ENCODE measurements at regions not wholly inside any gene's neighbourhood (a gene's known extent, or its start where the extent isn't known, plus 50 kb on each side); places are given as distances from the start of the nearest gene placed in this dataset.

DNA sequence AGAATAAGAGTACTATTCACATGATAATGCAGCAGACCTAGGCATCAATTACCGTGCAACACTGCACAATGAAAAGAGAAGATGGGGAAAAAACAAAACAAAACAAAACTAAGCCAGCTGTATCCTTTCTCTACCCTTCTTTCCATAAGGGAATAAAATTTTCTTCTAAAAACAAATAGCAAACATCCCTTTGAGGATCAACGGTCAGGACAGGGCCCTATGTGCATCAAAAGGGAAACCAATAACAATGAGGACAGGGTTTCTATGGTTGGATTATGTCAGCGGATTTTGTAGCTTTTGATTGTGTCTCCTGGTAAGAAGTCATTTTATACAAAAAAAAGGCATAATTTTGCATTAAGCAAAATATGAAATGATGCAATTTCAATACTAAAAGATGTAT, 350.3 kb downstream of the SLC6A15 start:
- TF ChIP-seq TARDBP (IDR thresholded peaks at IDR 0.05) (no peak), L3MBTL2 (conservative IDR thresholded peaks at IDR 0.05) (no peak), FOXM1 (IDR thresholded peaks at IDR 0.05; ENCODE audit: borderline replicate concordance) (no peak), ZNF384 (IDR thresholded peaks at IDR 0.05) (no peak), FOXA1 (IDR thresholded peaks at IDR 0.05) (no peak), LEF1 (IDR thresholded peaks at IDR 0.05; ENCODE audit: borderline replicate concordance) (no peak), SUZ12 (IDR thresholded peaks at IDR 0.05) (no peak), BHLHE40 (IDR thresholded peaks at IDR 0.05; ENCODE audit: borderline replicate concordance) (no peak)
